ENCODE measurements at regions not wholly inside any gene's neighbourhood (a gene's known extent, or its start where the extent isn't known, plus 50 kb on each side); places are given as distances from the start of the nearest gene placed in this dataset.

GRCh38 chr7:46982928-46983327, 599.0 kb downstream of the TNS3 start:
- no peak for TF ChIP-seq CTCF (IDR thresholded peaks at IDR 0.05; ENCODE audit: insufficient read depth, missing control alignments)
- no peak for FAIRE-seq
- no peak for DNase-seq (ENCODE audit: insufficient read length, low spot score)

- no peak for FAIRE-seq
- DNase-seq (ENCODE audit: insufficient read length, low spot score), result no peak
- no peak for TF ChIP-seq CTCF (IDR thresholded peaks at IDR 0.05; ENCODE audit: insufficient read depth, missing control alignments)
Observed at GRCh38 chr7:46979439-46979838, 602.5 kb downstream of the TNS3 start.

GRCh38 chr7:46975493-46975892, 606.4 kb downstream of the TNS3 start:
- DNase-seq (ENCODE audit: insufficient read length, low spot score) (no peak), FAIRE-seq (no peak)
- no peak for TF ChIP-seq CTCF (IDR thresholded peaks at IDR 0.05; ENCODE audit: insufficient read depth, missing control alignments)

- no peak for FAIRE-seq
- DNase-seq (ENCODE audit: insufficient read length, low spot score), result no peak
- TF ChIP-seq CTCF (IDR thresholded peaks at IDR 0.05; ENCODE audit: insufficient read depth, missing control alignments), result no peak
Observed at GRCh38 chr7:46972205-46972604, 609.7 kb downstream of the TNS3 start.

- DNase-seq (ENCODE audit: insufficient read length, low spot score) (no peak), FAIRE-seq (no peak)
- no peak for TF ChIP-seq CTCF (IDR thresholded peaks at IDR 0.05; ENCODE audit: insufficient read depth, missing control alignments)
Observed at GRCh38 chr7:46970476-46970875, 611.4 kb downstream of the TNS3 start.

- TF ChIP-seq CTCF (IDR thresholded peaks at IDR 0.05; ENCODE audit: insufficient read depth, missing control alignments), result no peak
- FAIRE-seq (no peak), DNase-seq (ENCODE audit: insufficient read length, low spot score) (no peak)
Observed at GRCh38 chr7:46970131-46970430, 611.8 kb downstream of the TNS3 start.

GRCh38 chr7:46969303-46970130, 612.4 kb downstream of the TNS3 start:
- FAIRE-seq (no peak), DNase-seq (ENCODE audit: insufficient read length, low spot score) (no peak)
- TF ChIP-seq CTCF (IDR thresholded peaks at IDR 0.05; ENCODE audit: insufficient read depth, missing control alignments), result no peak
